ENCODE measurements at regions not wholly inside any gene's neighbourhood (a gene's known extent, or its start where the extent isn't known, plus 50 kb on each side); places are given as distances from the start of the nearest gene placed in this dataset.

DNA sequence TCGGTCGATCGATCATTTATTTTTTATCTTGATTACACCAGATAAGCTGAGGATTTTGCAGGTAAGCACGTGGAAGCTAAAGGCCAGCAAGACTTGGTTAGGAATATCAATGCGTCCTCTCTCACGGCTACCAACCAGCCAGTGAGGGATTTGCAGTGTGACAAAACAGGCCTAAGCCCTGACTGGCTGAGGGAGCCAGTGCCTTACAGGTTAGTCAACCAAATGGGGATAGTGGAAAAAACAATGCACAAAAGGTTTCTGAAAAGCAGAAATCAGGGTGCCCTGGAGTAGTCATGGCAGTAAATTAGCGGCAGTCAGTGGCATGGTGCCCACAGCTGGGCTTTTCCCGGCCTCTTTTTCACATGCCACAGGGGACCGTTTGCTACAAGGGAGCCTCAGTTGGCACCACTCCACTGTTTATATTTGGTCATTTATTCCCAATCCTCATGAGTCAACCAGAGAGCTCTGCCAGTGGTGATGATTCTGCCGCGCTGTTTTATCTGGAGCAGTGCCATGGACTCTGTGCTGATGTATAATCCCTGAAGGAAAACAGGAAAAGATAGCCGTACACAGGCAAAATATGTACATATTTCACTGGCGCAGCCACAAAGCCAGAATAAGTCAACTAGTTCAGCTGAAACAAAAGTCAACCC is 167.6 kb downstream of the RHOU start (continued):
- TF ChIP-seq, protein P1, sequence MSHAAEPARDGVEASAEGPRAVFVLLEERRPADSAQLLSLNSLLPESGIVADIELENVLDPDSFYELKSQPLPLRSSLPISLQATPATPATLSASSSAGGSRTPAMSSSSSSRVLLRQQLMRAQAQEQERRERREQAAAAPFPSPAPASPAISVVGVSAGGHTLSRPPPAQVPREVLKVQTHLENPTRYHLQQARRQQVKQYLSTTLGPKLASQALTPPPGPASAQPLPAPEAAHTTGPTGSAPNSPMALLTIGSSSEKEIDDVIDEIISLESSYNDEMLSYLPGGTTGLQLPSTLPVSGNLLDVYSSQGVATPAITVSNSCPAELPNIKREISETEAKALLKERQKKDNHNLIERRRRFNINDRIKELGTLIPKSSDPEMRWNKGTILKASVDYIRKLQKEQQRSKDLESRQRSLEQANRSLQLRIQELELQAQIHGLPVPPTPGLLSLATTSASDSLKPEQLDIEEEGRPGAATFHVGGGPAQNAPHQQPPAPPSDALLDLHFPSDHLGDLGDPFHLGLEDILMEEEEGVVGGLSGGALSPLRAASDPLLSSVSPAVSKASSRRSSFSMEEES (CRISPR knock-in tag; IDR thresholded peaks at IDR 0.05), result peak; percentile 37; the same call in 1 of the 2 replicates
- TF ChIP-seq ZSCAN21 (CRISPR knock-in tag; IDR thresholded peaks at IDR 0.05; ENCODE audit: borderline replicate concordance) (no peak), FOXP1 (IDR thresholded peaks at IDR 0.05) (no peak), FOXP1 (CRISPR knock-in tag; IDR thresholded peaks at IDR 0.05) (peak; percentile 80; the same call in 1 of the 2 replicates), ZNF652 (CRISPR knock-in tag; IDR thresholded peaks at IDR 0.05; ENCODE audit: borderline replicate concordance, low read depth) (no peak; the same call in 1 of the 2 replicates), ZMAT3 (CRISPR knock-in tag; conservative IDR thresholded peaks at IDR 0.05) (no peak), POGZ (CRISPR knock-in tag; IDR thresholded peaks at IDR 0.05) (peak; percentile 61; the same call in 1 of the 2 replicates), RARA (CRISPR knock-in tag; IDR thresholded peaks at IDR 0.05) (peak; percentile 67), HDAC1 (CRISPR knock-in tag; IDR thresholded peaks at IDR 0.05) (peak; percentile 56), ZNF124 (CRISPR knock-in tag; IDR thresholded peaks at IDR 0.05) (no peak), HDAC2 (CRISPR knock-in tag; IDR thresholded peaks at IDR 0.05) (peak; percentile 57; the same call in 1 of the 2 replicates), NCOR1 (IDR thresholded peaks at IDR 0.05; ENCODE audit: borderline replicate concordance, low read length) (peak; percentile 31; the same call in 1 of the 2 replicates), REPIN1 (CRISPR knock-in tag; IDR thresholded peaks at IDR 0.05; ENCODE audit: borderline replicate concordance, low read depth) (no peak), ZNF430 (CRISPR knock-in tag; IDR thresholded peaks at IDR 0.05) (0 out of 2 replicates have a peak, but pooled peaks have one; percentile 35), ZNF749 (CRISPR knock-in tag; IDR thresholded peaks at IDR 0.05; ENCODE audit: borderline replicate concordance) (no peak), ZNF598 (CRISPR knock-in tag; IDR thresholded peaks at IDR 0.05; ENCODE audit: borderline replicate concordance) (no peak), NFE2L1 (CRISPR knock-in tag; IDR thresholded peaks at IDR 0.05; ENCODE audit: borderline replicate concordance) (no peak), NCOA2 (CRISPR knock-in tag; IDR thresholded peaks at IDR 0.05) (peak; percentile 60; the same call in 1 of the 2 replicates), RAD21 (CRISPR knock-in tag; IDR thresholded peaks at IDR 0.05) (no peak)
- TF ChIP-seq, protein P2, sequence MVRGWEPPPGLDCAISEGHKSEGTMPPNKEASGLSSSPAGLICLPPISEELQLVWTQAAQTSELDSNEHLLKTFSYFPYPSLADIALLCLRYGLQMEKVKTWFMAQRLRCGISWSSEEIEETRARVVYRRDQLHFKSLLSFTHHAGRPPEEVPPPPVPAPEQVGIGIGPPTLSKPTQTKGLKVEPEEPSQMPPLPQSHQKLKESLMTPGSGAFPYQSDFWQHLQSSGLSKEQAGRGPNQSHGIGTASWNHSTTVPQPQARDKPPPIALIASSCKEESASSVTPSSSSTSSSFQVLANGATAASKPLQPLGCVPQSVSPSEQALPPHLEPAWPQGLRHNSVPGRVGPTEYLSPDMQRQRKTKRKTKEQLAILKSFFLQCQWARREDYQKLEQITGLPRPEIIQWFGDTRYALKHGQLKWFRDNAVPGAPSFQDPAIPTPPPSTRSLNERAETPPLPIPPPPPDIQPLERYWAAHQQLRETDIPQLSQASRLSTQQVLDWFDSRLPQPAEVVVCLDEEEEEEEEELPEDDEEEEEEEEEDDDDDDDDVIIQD (CRISPR knock-in tag; IDR thresholded peaks at IDR 0.05; ENCODE audit: low read depth), result peak; percentile 72; the same call in 1 of the 2 replicates
- TF ChIP-seq, protein P3, sequence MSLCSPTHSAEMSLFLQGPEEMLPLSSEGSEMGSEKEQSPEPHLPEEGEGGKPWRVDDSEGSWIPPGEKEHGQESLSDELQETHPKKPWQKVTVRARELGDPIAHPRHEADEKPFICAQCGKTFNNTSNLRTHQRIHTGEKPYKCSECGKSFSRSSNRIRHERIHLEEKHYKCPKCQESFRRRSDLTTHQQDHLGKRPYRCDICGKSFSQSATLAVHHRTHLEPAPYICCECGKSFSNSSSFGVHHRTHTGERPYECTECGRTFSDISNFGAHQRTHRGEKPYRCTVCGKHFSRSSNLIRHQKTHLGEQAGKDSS (CRISPR knock-in tag; IDR thresholded peaks at IDR 0.05; ENCODE audit: borderline replicate concordance, low read depth), result no peak
- TF ChIP-seq, protein P4, sequence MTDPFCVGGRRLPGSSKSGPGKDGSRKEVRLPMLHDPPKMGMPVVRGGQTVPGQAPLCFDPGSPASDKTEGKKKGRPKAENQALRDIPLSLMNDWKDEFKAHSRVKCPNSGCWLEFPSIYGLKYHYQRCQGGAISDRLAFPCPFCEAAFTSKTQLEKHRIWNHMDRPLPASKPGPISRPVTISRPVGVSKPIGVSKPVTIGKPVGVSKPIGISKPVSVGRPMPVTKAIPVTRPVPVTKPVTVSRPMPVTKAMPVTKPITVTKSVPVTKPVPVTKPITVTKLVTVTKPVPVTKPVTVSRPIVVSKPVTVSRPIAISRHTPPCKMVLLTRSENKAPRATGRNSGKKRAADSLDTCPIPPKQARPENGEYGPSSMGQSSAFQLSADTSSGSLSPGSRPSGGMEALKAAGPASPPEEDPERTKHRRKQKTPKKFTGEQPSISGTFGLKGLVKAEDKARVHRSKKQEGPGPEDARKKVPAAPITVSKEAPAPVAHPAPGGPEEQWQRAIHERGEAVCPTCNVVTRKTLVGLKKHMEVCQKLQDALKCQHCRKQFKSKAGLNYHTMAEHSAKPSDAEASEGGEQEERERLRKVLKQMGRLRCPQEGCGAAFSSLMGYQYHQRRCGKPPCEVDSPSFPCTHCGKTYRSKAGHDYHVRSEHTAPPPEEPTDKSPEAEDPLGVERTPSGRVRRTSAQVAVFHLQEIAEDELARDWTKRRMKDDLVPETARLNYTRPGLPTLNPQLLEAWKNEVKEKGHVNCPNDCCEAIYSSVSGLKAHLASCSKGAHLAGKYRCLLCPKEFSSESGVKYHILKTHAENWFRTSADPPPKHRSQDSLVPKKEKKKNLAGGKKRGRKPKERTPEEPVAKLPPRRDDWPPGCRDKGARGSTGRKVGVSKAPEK (CRISPR knock-in tag; IDR thresholded peaks at IDR 0.05; ENCODE audit: borderline replicate concordance), result no peak
- TF ChIP-seq, protein P5, sequence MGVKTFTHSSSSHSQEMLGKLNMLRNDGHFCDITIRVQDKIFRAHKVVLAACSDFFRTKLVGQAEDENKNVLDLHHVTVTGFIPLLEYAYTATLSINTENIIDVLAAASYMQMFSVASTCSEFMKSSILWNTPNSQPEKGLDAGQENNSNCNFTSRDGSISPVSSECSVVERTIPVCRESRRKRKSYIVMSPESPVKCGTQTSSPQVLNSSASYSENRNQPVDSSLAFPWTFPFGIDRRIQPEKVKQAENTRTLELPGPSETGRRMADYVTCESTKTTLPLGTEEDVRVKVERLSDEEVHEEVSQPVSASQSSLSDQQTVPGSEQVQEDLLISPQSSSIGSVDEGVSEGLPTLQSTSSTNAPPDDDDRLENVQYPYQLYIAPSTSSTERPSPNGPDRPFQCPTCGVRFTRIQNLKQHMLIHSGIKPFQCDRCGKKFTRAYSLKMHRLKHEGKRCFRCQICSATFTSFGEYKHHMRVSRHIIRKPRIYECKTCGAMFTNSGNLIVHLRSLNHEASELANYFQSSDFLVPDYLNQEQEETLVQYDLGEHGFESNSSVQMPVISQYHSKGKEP (CRISPR knock-in tag; IDR thresholded peaks at IDR 0.05), result no peak

Data from HepG2 (cell line).